ENCODE measurements at regions not wholly inside any gene's neighbourhood (a gene's known extent, or its start where the extent isn't known, plus 50 kb on each side); places are given as distances from the start of the nearest gene placed in this dataset.

DNA sequence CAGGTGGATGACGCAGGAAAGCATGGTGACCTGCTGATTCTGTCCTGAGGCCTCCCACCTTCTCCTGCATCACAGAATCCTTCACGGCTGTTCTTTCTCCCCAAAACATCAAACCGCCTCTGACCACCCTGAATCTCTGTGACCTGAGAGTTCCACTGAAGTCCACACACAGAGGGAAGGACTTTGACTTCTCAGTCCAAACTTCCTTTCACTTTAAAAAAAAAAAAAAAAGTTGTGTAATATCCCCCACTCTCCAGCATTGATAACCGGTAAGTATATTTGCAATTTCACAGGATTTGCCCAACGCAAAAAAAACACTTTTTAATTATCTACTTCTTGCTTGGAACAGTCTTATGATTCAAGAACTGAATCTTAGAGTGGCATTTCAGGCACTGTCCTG, 259.5 kb upstream of the IRS2 start (continued):
- TF ChIP-seq, protein P1, sequence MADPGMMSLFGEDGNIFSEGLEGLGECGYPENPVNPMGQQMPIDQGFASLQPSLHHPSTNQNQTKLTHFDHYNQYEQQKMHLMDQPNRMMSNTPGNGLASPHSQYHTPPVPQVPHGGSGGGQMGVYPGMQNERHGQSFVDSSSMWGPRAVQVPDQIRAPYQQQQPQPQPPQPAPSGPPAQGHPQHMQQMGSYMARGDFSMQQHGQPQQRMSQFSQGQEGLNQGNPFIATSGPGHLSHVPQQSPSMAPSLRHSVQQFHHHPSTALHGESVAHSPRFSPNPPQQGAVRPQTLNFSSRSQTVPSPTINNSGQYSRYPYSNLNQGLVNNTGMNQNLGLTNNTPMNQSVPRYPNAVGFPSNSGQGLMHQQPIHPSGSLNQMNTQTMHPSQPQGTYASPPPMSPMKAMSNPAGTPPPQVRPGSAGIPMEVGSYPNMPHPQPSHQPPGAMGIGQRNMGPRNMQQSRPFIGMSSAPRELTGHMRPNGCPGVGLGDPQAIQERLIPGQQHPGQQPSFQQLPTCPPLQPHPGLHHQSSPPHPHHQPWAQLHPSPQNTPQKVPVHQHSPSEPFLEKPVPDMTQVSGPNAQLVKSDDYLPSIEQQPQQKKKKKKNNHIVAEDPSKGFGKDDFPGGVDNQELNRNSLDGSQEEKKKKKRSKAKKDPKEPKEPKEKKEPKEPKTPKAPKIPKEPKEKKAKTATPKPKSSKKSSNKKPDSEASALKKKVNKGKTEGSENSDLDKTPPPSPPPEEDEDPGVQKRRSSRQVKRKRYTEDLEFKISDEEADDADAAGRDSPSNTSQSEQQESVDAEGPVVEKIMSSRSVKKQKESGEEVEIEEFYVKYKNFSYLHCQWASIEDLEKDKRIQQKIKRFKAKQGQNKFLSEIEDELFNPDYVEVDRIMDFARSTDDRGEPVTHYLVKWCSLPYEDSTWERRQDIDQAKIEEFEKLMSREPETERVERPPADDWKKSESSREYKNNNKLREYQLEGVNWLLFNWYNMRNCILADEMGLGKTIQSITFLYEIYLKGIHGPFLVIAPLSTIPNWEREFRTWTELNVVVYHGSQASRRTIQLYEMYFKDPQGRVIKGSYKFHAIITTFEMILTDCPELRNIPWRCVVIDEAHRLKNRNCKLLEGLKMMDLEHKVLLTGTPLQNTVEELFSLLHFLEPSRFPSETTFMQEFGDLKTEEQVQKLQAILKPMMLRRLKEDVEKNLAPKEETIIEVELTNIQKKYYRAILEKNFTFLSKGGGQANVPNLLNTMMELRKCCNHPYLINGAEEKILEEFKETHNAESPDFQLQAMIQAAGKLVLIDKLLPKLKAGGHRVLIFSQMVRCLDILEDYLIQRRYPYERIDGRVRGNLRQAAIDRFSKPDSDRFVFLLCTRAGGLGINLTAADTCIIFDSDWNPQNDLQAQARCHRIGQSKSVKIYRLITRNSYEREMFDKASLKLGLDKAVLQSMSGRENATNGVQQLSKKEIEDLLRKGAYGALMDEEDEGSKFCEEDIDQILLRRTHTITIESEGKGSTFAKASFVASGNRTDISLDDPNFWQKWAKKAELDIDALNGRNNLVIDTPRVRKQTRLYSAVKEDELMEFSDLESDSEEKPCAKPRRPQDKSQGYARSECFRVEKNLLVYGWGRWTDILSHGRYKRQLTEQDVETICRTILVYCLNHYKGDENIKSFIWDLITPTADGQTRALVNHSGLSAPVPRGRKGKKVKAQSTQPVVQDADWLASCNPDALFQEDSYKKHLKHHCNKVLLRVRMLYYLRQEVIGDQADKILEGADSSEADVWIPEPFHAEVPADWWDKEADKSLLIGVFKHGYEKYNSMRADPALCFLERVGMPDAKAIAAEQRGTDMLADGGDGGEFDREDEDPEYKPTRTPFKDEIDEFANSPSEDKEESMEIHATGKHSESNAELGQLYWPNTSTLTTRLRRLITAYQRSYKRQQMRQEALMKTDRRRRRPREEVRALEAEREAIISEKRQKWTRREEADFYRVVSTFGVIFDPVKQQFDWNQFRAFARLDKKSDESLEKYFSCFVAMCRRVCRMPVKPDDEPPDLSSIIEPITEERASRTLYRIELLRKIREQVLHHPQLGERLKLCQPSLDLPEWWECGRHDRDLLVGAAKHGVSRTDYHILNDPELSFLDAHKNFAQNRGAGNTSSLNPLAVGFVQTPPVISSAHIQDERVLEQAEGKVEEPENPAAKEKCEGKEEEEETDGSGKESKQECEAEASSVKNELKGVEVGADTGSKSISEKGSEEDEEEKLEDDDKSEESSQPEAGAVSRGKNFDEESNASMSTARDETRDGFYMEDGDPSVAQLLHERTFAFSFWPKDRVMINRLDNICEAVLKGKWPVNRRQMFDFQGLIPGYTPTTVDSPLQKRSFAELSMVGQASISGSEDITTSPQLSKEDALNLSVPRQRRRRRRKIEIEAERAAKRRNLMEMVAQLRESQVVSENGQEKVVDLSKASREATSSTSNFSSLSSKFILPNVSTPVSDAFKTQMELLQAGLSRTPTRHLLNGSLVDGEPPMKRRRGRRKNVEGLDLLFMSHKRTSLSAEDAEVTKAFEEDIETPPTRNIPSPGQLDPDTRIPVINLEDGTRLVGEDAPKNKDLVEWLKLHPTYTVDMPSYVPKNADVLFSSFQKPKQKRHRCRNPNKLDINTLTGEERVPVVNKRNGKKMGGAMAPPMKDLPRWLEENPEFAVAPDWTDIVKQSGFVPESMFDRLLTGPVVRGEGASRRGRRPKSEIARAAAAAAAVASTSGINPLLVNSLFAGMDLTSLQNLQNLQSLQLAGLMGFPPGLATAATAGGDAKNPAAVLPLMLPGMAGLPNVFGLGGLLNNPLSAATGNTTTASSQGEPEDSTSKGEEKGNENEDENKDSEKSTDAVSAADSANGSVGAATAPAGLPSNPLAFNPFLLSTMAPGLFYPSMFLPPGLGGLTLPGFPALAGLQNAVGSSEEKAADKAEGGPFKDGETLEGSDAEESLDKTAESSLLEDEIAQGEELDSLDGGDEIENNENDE (IDR thresholded peaks at IDR 0.05; ENCODE audit: insufficient replicate concordance, low read length): no peak
- TF ChIP-seq RNF2 (IDR thresholded peaks at IDR 0.05; ENCODE audit: borderline replicate concordance, low read depth, low read length, missing control alignments, poor library complexity, severe bottlenecking) (no peak), SIX5 (IDR thresholded peaks at IDR 0.05; ENCODE audit: low read depth, low read length) (no peak), MAFK (IDR thresholded peaks at IDR 0.05; ENCODE audit: low read depth, low read length) (no peak), EGR1 (IDR thresholded peaks at IDR 0.05; ENCODE audit: borderline replicate concordance, low read depth, low read length) (no peak), SRF (IDR thresholded peaks at IDR 0.05; ENCODE audit: low read depth, low read length) (no peak), CBX5 (IDR thresholded peaks at IDR 0.05; ENCODE audit: low read depth, low read length) (no peak), JUND (IDR thresholded peaks at IDR 0.05; ENCODE audit: low read length) (no peak), SIN3A (conservative IDR thresholded peaks at IDR 0.05 in 1 of 2, IDR thresholded peaks at IDR 0.05 in 1 of 2; ENCODE audit: low read depth in 1 of 2, low read length in 2 of 2) (no peak)
- TF ChIP-seq, protein P2, sequence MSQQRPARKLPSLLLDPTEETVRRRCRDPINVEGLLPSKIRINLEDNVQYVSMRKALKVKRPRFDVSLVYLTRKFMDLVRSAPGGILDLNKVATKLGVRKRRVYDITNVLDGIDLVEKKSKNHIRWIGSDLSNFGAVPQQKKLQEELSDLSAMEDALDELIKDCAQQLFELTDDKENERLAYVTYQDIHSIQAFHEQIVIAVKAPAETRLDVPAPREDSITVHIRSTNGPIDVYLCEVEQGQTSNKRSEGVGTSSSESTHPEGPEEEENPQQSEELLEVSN (IDR thresholded peaks at IDR 0.05): no peak

All from H1 (cell line).